ENCODE measurements at regions not wholly inside any gene's neighbourhood (a gene's known extent, or its start where the extent isn't known, plus 50 kb on each side); places are given as distances from the start of the nearest gene placed in this dataset.

- Histone ChIP-seq H3K9me3 (replicated peaks in 1 of 3) (no peaks in the 10 kb centered on the region), H3K36me3 (replicated peaks in 1 of 2) (no peaks in the 10 kb centered on the region), H3K27me3 (no peaks in the 10 kb centered on the region), H3K4me1 (replicated peaks in 1 of 2) (no peaks in the 10 kb centered on the region), H3K27ac (no peak overlapping the region), H3K4me3 (no peak overlapping the region)
- intact Hi-C loops (cut with DNase I), result no loop called here
- WGBS, 4 donors, result 74 to 81% (median 75%) methylated on average over 4 of the region's 4 CpGs
- no peak for DNase-seq
- no peak for TF ChIP-seq POLR2A (IDR thresholded peaks at IDR 0.05)
- TF ChIP-seq CTCF (IDR thresholded peaks at IDR 0.05), result no peak
Observed at GRCh38 chr11:109133159-109133558, 288.8 kb upstream of the C11orf87 start.

GRCh38 chr11:109135627-109136026, 286.4 kb upstream of the C11orf87 start:
- no peaks in the 10 kb centered on the region for H3K27me3 ChIP-seq
- intact Hi-C loops (cut with DNase I), result no loop called here
- no peaks in the 10 kb centered on the region for H3K9me3 ChIP-seq (replicated peaks in 1 of 3)
- no peaks in the 10 kb centered on the region for H3K36me3 ChIP-seq (replicated peaks in 1 of 2)
- TF ChIP-seq CTCF (IDR thresholded peaks at IDR 0.05), result no peak
- TF ChIP-seq POLR2A (IDR thresholded peaks at IDR 0.05), result no peak
- 65 to 86% (median 75%) methylated on average over 2 of the region's 2 CpGs for WGBS, 4 donors
- no peak for DNase-seq
- no peak overlapping the region for H3K4me3 ChIP-seq
- H3K4me1 ChIP-seq (replicated peaks in 1 of 2), result no peaks in the 10 kb centered on the region
- H3K27ac ChIP-seq, result no peak overlapping the region

GRCh38 chr11:109138196-109138595, 283.8 kb upstream of the C11orf87 start:
- TF ChIP-seq CTCF (IDR thresholded peaks at IDR 0.05) (no peak), POLR2A (IDR thresholded peaks at IDR 0.05) (no peak)
- Histone ChIP-seq H3K27me3 (no peaks in the 10 kb centered on the region), H3K9me3 (replicated peaks in 1 of 3) (no peaks in the 10 kb centered on the region), H3K4me1 (replicated peaks in 1 of 2) (no peaks in the 10 kb centered on the region), H3K4me3 (no peak overlapping the region), H3K36me3 (replicated peaks in 1 of 2) (no peaks in the 10 kb centered on the region), H3K27ac (no peak overlapping the region)
- DNase-seq, result no peak
- intact Hi-C loops (cut with DNase I), result no loop called here

GRCh38 chr11:109140426-109140825, 281.6 kb upstream of the C11orf87 start:
- Histone ChIP-seq H3K27ac (no peak overlapping the region), H3K36me3 (replicated peaks in 1 of 2) (no peaks in the 10 kb centered on the region)
- intact Hi-C loops (cut with DNase I), result no loop called here

More at GRCh38 chr11:109140426-109140825, 281.6 kb upstream of the C11orf87 start:
- DNase-seq, result no peak
- Histone ChIP-seq H3K9me3 (replicated peaks in 1 of 3) (no peaks in the 10 kb centered on the region), H3K27me3 (no peaks in the 10 kb centered on the region), H3K4me3 (no peak overlapping the region), H3K4me1 (replicated peaks in 1 of 2) (no peaks in the 10 kb centered on the region)
- TF ChIP-seq POLR2A (IDR thresholded peaks at IDR 0.05) (no peak), CTCF (IDR thresholded peaks at IDR 0.05) (no peak)

Data from adrenal gland (tissue), 9 donors.